ENCODE measurements at regions not wholly inside any gene's neighbourhood (a gene's known extent, or its start where the extent isn't known, plus 50 kb on each side); places are given as distances from the start of the nearest gene placed in this dataset.

- no peak for TF ChIP-seq ZNF44 (CRISPR knock-in tag; IDR thresholded peaks at IDR 0.05)
- TF ChIP-seq ZBED4 (CRISPR knock-in tag; IDR thresholded peaks at IDR 0.05; ENCODE audit: borderline replicate concordance) = no peak; the same call in 1 of the 2 replicates
- TF ChIP-seq ZNF260 (CRISPR knock-in tag; IDR thresholded peaks at IDR 0.05; ENCODE audit: borderline replicate concordance, low read depth) = no peak
- TF ChIP-seq KLF6 (CRISPR knock-in tag; IDR thresholded peaks at IDR 0.05) = no peak
- peak; percentile 89; the same call in 1 of the 2 replicates for TF ChIP-seq FOXK1 (CRISPR knock-in tag; IDR thresholded peaks at IDR 0.05; ENCODE audit: borderline replicate concordance, low read depth)
- no peak; the same call in none of the 2 replicates for TF ChIP-seq ZNF670 (CRISPR knock-in tag; IDR thresholded peaks at IDR 0.05; ENCODE audit: borderline replicate concordance)
- no peak for TF ChIP-seq ZC3H13 (CRISPR knock-in tag; IDR thresholded peaks at IDR 0.05)
- peak; percentile 95 for TF ChIP-seq BCL6 (CRISPR knock-in tag; IDR thresholded peaks at IDR 0.05)
- TF ChIP-seq ZBTB25 (CRISPR knock-in tag; IDR thresholded peaks at IDR 0.05) = peak; percentile 80
- no peak for TF ChIP-seq CENPX (CRISPR knock-in tag; IDR thresholded peaks at IDR 0.05)
- TF ChIP-seq MTF1 (CRISPR knock-in tag; IDR thresholded peaks at IDR 0.05) = peak; percentile 63; the same call in 1 of the 2 replicates
- no peak; the same call in 1 of the 2 replicates for TF ChIP-seq NFE2L2 (IDR thresholded peaks at IDR 0.05; ENCODE audit: low read length)
- no peak for TF ChIP-seq ZNF350 (CRISPR knock-in tag; IDR thresholded peaks at IDR 0.05; ENCODE audit: borderline replicate concordance, low read depth)
- 0 out of 2 replicates have a peak, but pooled peaks have one; percentile 19 for TF ChIP-seq ZNF232 (CRISPR knock-in tag; IDR thresholded peaks at IDR 0.05; ENCODE audit: borderline replicate concordance)
- no peak for TF ChIP-seq PRPF4 (IDR thresholded peaks at IDR 0.05; ENCODE audit: low read depth, low read length, poor library complexity, severe bottlenecking)
- no peak for TF ChIP-seq REL (CRISPR knock-in tag; conservative IDR thresholded peaks at IDR 0.05)
- TF ChIP-seq ZNF432 (CRISPR knock-in tag; IDR thresholded peaks at IDR 0.05; ENCODE audit: borderline replicate concordance) = no peak
- TF ChIP-seq EP300 (IDR thresholded peaks at IDR 0.05; ENCODE audit: low read depth in 2 of 2, low read length in 2 of 2) = peak; percentile 63 to 100; a peak in 3 of 4 replicates
- peak; percentile 99 for TF ChIP-seq EP300 (CRISPR knock-in tag; IDR thresholded peaks at IDR 0.05; ENCODE audit: borderline replicate concordance)
- TF ChIP-seq ZNF235 (CRISPR knock-in tag; IDR thresholded peaks at IDR 0.05; ENCODE audit: borderline replicate concordance) = no peak
- TF ChIP-seq SP2 (CRISPR knock-in tag; IDR thresholded peaks at IDR 0.05) = no peak
- TF ChIP-seq SALL1 (CRISPR knock-in tag; IDR thresholded peaks at IDR 0.05) = peak; percentile 93
- TF ChIP-seq ZNF629 (CRISPR knock-in tag; conservative IDR thresholded peaks at IDR 0.05) = peak; percentile 41; the same call in 1 of the 2 replicates
- TF ChIP-seq ZNF451 (CRISPR knock-in tag; IDR thresholded peaks at IDR 0.05) = no peak
- TF ChIP-seq ZNF816 (CRISPR knock-in tag; IDR thresholded peaks at IDR 0.05; ENCODE audit: borderline replicate concordance) = peak; percentile 90; the same call in 1 of the 2 replicates
These were observed 181.4 kb upstream of the FN1 start (continued) for GRCh38 chr2:215617060-215617824.

Measured in HepG2 (cell line).